GM23248 (cell line): ENCODE measurements at regions not wholly inside any gene's neighbourhood (a gene's known extent, or its start where the extent isn't known, plus 50 kb on each side); places are given as distances from the start of the nearest gene placed in this dataset.

Source experiments
- EZH2 ChIP-seq: fragments of 200-600 bp; sonication (generic); IDR thresholded peaks from 2 replicates; pipeline ENCODE4 v1.6.1; 2018; ENCODE audit warnings: antibody characterized with exemption, mild to moderate bottlenecking; ENCODE audit not compliant: insufficient read depth, poor library complexity, severe bottlenecking
- EZH2phosphoT487 ChIP-seq: fragments of 200-600 bp; sonication (generic); IDR thresholded peaks from 2 replicates; pipeline ENCODE4 v1.6.1; 2018; ENCODE audit warnings: antibody characterized with exemption, moderate library complexity, mild to moderate bottlenecking, low read depth; ENCODE audit not compliant: insufficient read depth

DNA sequence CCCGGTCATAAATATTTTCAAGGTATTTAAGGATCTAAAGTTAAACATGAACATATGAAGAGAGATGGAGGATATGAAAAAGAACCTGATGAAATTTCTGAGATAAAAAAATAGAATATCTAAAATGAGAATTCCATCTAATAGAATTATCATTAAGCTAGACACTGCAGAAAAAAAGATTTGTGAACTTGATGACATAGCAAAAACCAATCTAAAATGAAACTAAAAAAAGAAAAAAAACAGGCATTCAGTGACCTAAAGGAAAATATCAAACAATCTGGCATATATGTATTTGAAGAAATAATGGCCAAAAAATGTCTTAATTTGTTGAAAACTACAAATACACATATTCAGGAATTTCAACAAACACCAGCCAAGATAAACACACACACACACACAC lies 81.6 kb upstream of the ZC3H12C start:
- no peak for TF ChIP-seq EZH2phosphoT487
- no peak for TF ChIP-seq EZH2
